ENCODE measurements at regions not wholly inside any gene's neighbourhood (a gene's known extent, or its start where the extent isn't known, plus 50 kb on each side); places are given as distances from the start of the nearest gene placed in this dataset.

DNA sequence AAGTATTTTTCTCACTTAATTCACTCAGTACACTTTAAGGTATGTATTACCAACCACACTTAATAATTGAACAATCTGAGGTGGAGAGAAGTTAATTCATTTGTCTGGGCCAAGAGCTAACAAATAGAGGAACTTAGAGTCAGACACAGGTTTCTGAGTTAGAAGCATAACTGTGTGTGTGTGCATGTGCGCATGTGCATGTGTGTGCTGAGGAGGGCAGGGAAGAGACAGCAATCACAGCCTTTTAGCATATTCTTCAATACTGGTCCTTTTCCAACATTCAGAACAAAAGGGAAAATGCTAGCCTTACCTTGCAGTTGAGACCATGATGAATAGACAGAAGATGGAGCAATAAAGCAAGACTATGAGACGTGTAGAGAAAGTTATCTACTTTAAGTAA is 136.2 kb upstream of the ATP5MC3 start:
- ATAC-seq: no peak
- TF ChIP-seq ZFP3 (CRISPR knock-in tag; IDR thresholded peaks at IDR 0.05) (no peak), CSDC2 (CRISPR knock-in tag; IDR thresholded peaks at IDR 0.05) (no peak)
- TF ChIP-seq, protein P1, sequence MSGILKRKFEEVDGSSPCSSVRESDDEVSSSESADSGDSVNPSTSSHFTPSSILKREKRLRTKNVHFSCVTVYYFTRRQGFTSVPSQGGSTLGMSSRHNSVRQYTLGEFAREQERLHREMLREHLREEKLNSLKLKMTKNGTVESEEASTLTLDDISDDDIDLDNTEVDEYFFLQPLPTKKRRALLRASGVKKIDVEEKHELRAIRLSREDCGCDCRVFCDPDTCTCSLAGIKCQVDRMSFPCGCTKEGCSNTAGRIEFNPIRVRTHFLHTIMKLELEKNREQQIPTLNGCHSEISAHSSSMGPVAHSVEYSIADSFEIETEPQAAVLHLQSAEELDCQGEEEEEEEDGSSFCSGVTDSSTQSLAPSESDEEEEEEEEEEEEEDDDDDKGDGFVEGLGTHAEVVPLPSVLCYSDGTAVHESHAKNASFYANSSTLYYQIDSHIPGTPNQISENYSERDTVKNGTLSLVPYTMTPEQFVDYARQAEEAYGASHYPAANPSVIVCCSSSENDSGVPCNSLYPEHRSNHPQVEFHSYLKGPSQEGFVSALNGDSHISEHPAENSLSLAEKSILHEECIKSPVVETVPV (CRISPR knock-in tag; IDR thresholded peaks at IDR 0.05): no peak

GRCh38 chr2:175312137-175312536 is 130.6 kb upstream of the ATP5MC3 start:
- TF ChIP-seq PPARA (CRISPR knock-in tag; IDR thresholded peaks at IDR 0.05; ENCODE audit: borderline replicate concordance) (no peak), GLIS3 (CRISPR knock-in tag; IDR thresholded peaks at IDR 0.05) (no peak), RARB (CRISPR knock-in tag; IDR thresholded peaks at IDR 0.05) (no peak), TCF4 (CRISPR knock-in tag; IDR thresholded peaks at IDR 0.05; ENCODE audit: borderline replicate concordance) (no peak), OSR1 (CRISPR knock-in tag; IDR thresholded peaks at IDR 0.05) (no peak), CREB5 (CRISPR knock-in tag; IDR thresholded peaks at IDR 0.05; ENCODE audit: low read depth) (no peak), ZFP3 (CRISPR knock-in tag; IDR thresholded peaks at IDR 0.05) (no peak), ZNF565 (CRISPR knock-in tag; conservative IDR thresholded peaks at IDR 0.05; ENCODE audit: low read depth) (no peak), POU6F1 (CRISPR knock-in tag; IDR thresholded peaks at IDR 0.05; ENCODE audit: borderline replicate concordance, low read depth) (no peak), BACH2 (CRISPR knock-in tag; IDR thresholded peaks at IDR 0.05; ENCODE audit: borderline replicate concordance) (no peak), CSDC2 (CRISPR knock-in tag; IDR thresholded peaks at IDR 0.05) (no peak)
- TF ChIP-seq, protein P1 (CRISPR knock-in tag; IDR thresholded peaks at IDR 0.05): no peak
- TF ChIP-seq, protein P2, sequence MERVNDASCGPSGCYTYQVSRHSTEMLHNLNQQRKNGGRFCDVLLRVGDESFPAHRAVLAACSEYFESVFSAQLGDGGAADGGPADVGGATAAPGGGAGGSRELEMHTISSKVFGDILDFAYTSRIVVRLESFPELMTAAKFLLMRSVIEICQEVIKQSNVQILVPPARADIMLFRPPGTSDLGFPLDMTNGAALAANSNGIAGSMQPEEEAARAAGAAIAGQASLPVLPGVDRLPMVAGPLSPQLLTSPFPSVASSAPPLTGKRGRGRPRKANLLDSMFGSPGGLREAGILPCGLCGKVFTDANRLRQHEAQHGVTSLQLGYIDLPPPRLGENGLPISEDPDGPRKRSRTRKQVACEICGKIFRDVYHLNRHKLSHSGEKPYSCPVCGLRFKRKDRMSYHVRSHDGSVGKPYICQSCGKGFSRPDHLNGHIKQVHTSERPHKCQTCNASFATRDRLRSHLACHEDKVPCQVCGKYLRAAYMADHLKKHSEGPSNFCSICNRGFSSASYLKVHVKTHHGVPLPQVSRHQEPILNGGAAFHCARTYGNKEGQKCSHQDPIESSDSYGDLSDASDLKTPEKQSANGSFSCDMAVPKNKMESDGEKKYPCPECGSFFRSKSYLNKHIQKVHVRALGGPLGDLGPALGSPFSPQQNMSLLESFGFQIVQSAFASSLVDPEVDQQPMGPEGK (CRISPR knock-in tag; IDR thresholded peaks at IDR 0.05; ENCODE audit: borderline replicate concordance): no peak
- no peak for ATAC-seq

DNA sequence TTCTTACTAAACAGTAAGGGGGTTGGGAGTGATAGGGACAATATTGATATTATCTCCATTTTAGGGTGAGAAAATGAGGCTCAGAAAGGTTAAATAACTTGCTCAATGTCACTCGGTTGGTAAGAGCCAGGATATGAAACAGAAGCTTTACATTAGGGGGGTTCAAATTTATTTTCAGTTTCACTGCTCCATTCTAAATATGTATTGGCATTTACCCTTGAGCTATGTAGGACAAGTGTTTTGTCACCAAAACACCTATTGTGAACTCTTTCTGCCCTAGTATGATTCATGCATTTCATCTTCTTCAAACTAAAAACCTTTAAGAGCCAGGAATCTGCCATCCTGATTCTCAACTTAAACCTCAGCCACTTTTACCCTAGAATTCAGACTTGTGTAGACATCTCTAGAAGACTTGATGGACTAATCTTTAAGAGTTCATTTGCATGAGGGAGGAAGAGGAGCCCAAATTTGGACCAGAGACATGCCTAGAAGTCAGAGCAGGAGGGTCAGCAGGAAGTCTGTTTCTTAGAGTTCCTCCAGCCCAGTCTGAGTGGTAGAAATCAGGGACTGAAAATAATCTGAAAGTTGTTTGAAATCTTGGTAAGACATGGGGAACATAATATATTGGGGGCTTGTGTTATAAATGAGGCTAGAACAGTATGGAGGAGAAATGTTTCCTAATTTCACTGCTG is 129.4 kb upstream of the ATP5MC3 start:
- no peak for TF ChIP-seq ZNF8 (CRISPR knock-in tag; IDR thresholded peaks at IDR 0.05)
- TF ChIP-seq, protein P1 (CRISPR knock-in tag; IDR thresholded peaks at IDR 0.05): no peak
- TF ChIP-seq OSR1 (CRISPR knock-in tag; IDR thresholded peaks at IDR 0.05): no peak
- TF ChIP-seq TOX (CRISPR knock-in tag; IDR thresholded peaks at IDR 0.05; ENCODE audit: borderline replicate concordance): no peak
- no peak for TF ChIP-seq TCF4 (CRISPR knock-in tag; IDR thresholded peaks at IDR 0.05; ENCODE audit: borderline replicate concordance)
- TF ChIP-seq POU6F1 (CRISPR knock-in tag; IDR thresholded peaks at IDR 0.05; ENCODE audit: borderline replicate concordance, low read depth): no peak
- TF ChIP-seq ZFP30 (CRISPR knock-in tag; IDR thresholded peaks at IDR 0.05): no peak
- no peak for TF ChIP-seq ESRRG (CRISPR knock-in tag; IDR thresholded peaks at IDR 0.05)
- TF ChIP-seq ARNTL (CRISPR knock-in tag; IDR thresholded peaks at IDR 0.05; ENCODE audit: borderline replicate concordance, low read depth): no peak
- TF ChIP-seq BACH2 (CRISPR knock-in tag; IDR thresholded peaks at IDR 0.05; ENCODE audit: borderline replicate concordance): no peak
- TF ChIP-seq TSHZ2 (CRISPR knock-in tag; IDR thresholded peaks at IDR 0.05): no peak
- TF ChIP-seq, protein P2 (CRISPR knock-in tag; IDR thresholded peaks at IDR 0.05; ENCODE audit: borderline replicate concordance): no peak
- no peak for TF ChIP-seq ZC3H10 (CRISPR knock-in tag; IDR thresholded peaks at IDR 0.05)
- no peak for TF ChIP-seq ZFP3 (CRISPR knock-in tag; IDR thresholded peaks at IDR 0.05)
- ATAC-seq: no peak
